Neural cell (in vitro differentiated cells): ENCODE measurements at regions not wholly inside any gene's neighbourhood (a gene's known extent, or its start where the extent isn't known, plus 50 kb on each side); places are given as distances from the start of the nearest gene placed in this dataset.

Experiments
- CTCF ChIP-seq: fragments of 450-650 bp; IDR thresholded peaks from 2 replicates; pipeline ENCODE4 v1.5.1; 2014; ENCODE audit warnings: antibody characterized with exemption, mild to moderate bottlenecking, moderate library complexity; ENCODE audit not compliant: poor library complexity, severe bottlenecking
- EZH2 ChIP-seq: fragments of 200-600, 300-800 bp; shearing (Covaris generic), sonication (generic); IDR thresholded peaks from 2 replicates; pipeline ENCODE4 v1.6.1; 2014; ENCODE audit warnings: antibody characterized with exemption, low read length, borderline replicate concordance, mild to moderate bottlenecking; ENCODE audit not compliant: insufficient read depth, poor library complexity, severe bottlenecking
- RAD21 ChIP-seq: fragments of 450-650 bp; conservative IDR thresholded peaks from 2 replicates; pipeline ENCODE4 v1.6.1; 2014; ENCODE audit warnings: antibody characterized with exemption, mild to moderate bottlenecking, moderate library complexity

- TF ChIP-seq CTCF (no peak), RAD21 (no peak), EZH2 (no peak)
These were observed 116.2 kb upstream of the ATP1A1 start for GRCh38 chr1:116256875-116257274.
